Loucy (cell line): ENCODE measurements at regions not wholly inside any gene's neighbourhood (a gene's known extent, or its start where the extent isn't known, plus 50 kb on each side); places are given as distances from the start of the nearest gene placed in this dataset.

ENCODE experiments used
- H2AFZ ChIP-seq: fragments of 200-600 bp; sonication (generic); 2 replicates; pipeline ENCODE4 v1.6.0; 2016; ENCODE audit warnings: antibody characterized with exemption, mild to moderate bottlenecking, low read length, moderate library complexity
- H3F3A ChIP-seq: fragments of 200-600 bp; 2 replicates; pipeline ENCODE4 v1.6.0; 2016; ENCODE audit warnings: antibody characterized with exemption, low read depth, mild to moderate bottlenecking
- H3K27me3 ChIP-seq: fragments of 200-600 bp; sonication (generic); 2 replicates; pipeline ENCODE4 v1.6.1; 2014; ENCODE audit warnings: low read length, mild to moderate bottlenecking; ENCODE audit not compliant: insufficient read depth, poor library complexity, severe bottlenecking
- H3K36me3 ChIP-seq: fragments of 200-600 bp; sonication (generic); 2 replicates; pipeline ENCODE4 v1.6.1; 2016; ENCODE audit warnings: low read length; ENCODE audit not compliant: insufficient read depth
- H3K4me1 ChIP-seq: fragments of 200-600 bp; sonication (generic); 2 replicates; pipeline ENCODE4 v1.5.1; 2014; ENCODE audit warnings: low read length, mild to moderate bottlenecking; ENCODE audit not compliant: insufficient read depth, poor library complexity, severe bottlenecking
- H3K4me2 ChIP-seq: fragments of 200-600 bp; sonication (generic); 2 replicates; pipeline ENCODE4 v1.6.0; 2014; ENCODE audit warnings: antibody characterized with exemption, low read length, low read depth, mild to moderate bottlenecking; ENCODE audit not compliant: poor library complexity, severe bottlenecking
- H3K4me3 ChIP-seq: fragments of 200-600 bp; sonication (generic); 2 replicates; pipeline ENCODE4 v1.5.1; 2014; ENCODE audit warnings: low read length, mild to moderate bottlenecking, mixed read lengths; ENCODE audit not compliant: poor library complexity, severe bottlenecking
- H3K79me2 ChIP-seq: fragments of 200-600 bp; sonication (generic); 2 replicates; pipeline ENCODE4 v1.6.1; 2014; ENCODE audit warnings: low read length; ENCODE audit not compliant: insufficient read depth
- H3K9ac ChIP-seq: fragments of 200-600 bp; sonication (generic); 2 replicates; pipeline ENCODE4 v1.6.0; 2014; ENCODE audit warnings: mild to moderate bottlenecking, low read depth, low read length, moderate library complexity; ENCODE audit not compliant: poor library complexity, severe bottlenecking
- H3K9me2 ChIP-seq: fragments of 200-600 bp; sonication (generic); replicated peaks from 2 replicates; pipeline ENCODE4 v1.6.1; 2016; ENCODE audit warnings: low read depth, low read length, mixed read lengths
- H3K9me3 ChIP-seq: fragments of 200-600 bp; sonication (generic); 2 replicates; pipeline ENCODE4 v1.6.1; 2014; ENCODE audit warnings: mild to moderate bottlenecking, antibody characterized with exemption, low read length, low read depth; ENCODE audit not compliant: insufficient read depth
- H4K20me1 ChIP-seq: fragments of 200-600 bp; sonication (generic); 2 replicates; pipeline ENCODE4 v1.6.0; 2014; ENCODE audit warnings: antibody characterized with exemption, low read length, mild to moderate bottlenecking; ENCODE audit not compliant: insufficient read depth, poor library complexity, severe bottlenecking
- EZH2phosphoT487 ChIP-seq: fragments of 200-600 bp; IDR thresholded peaks from 2 replicates; pipeline ENCODE4 v1.6.1; 2018; ENCODE audit warnings: antibody characterized with exemption, mild to moderate bottlenecking, moderate library complexity, borderline replicate concordance
- TF ChIP-seq, protein P1 (sequence below): fragments of 200-600 bp; sonication (generic); conservative IDR thresholded peaks from 2 replicates; pipeline ENCODE4 v1.5.1; 2014; ENCODE audit warnings: mild to moderate bottlenecking, antibody characterized with exemption, low read length

DNA sequence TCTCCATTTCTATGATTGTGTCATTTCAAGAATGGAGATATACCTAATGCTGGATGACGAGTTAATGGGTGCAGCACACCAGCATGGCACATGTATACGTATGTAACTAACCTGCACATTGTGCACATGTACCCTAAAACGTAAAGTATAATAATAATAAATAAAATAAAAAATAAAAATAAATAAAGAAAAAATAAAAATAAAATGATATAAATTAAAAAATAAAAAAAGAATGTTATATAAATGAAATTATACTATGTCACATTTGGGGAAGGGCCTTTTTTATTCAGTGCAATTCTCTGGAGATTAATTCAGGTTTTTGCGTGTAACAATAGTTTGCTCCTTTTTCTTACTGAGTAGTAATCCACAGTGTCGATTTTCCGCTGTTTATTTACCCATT, 763.5 kb upstream of the POU3F3 start:
- TF ChIP-seq EZH2phosphoT487: no peak
- TF ChIP-seq, protein P1, sequence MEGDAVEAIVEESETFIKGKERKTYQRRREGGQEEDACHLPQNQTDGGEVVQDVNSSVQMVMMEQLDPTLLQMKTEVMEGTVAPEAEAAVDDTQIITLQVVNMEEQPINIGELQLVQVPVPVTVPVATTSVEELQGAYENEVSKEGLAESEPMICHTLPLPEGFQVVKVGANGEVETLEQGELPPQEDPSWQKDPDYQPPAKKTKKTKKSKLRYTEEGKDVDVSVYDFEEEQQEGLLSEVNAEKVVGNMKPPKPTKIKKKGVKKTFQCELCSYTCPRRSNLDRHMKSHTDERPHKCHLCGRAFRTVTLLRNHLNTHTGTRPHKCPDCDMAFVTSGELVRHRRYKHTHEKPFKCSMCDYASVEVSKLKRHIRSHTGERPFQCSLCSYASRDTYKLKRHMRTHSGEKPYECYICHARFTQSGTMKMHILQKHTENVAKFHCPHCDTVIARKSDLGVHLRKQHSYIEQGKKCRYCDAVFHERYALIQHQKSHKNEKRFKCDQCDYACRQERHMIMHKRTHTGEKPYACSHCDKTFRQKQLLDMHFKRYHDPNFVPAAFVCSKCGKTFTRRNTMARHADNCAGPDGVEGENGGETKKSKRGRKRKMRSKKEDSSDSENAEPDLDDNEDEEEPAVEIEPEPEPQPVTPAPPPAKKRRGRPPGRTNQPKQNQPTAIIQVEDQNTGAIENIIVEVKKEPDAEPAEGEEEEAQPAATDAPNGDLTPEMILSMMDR: no peak
- no peak overlapping the region for H3K4me3 ChIP-seq
- no peaks in the 10 kb centered on the region for H3K36me3 ChIP-seq
- no peaks in the 10 kb centered on the region for H3K27me3 ChIP-seq
- H3K4me2 ChIP-seq: no peak overlapping the region
- H3K4me1 ChIP-seq: no peaks in the 10 kb centered on the region
- H3K79me2 ChIP-seq: no peaks in the 10 kb centered on the region
- H4K20me1 ChIP-seq: no peaks in the 10 kb centered on the region
- H3K9ac ChIP-seq: no peak overlapping the region
- H3K9me2 ChIP-seq: no peaks in the 10 kb centered on the region; the same call in 1 of the 2 replicates
- H2AFZ ChIP-seq: no peak overlapping the region
- no peaks in the 10 kb centered on the region for H3F3A ChIP-seq
- 0 out of 2 replicates have a peak, but pooled peaks cover 4% of the 10 kb centered on the region for H3K9me3 ChIP-seq

DNA sequence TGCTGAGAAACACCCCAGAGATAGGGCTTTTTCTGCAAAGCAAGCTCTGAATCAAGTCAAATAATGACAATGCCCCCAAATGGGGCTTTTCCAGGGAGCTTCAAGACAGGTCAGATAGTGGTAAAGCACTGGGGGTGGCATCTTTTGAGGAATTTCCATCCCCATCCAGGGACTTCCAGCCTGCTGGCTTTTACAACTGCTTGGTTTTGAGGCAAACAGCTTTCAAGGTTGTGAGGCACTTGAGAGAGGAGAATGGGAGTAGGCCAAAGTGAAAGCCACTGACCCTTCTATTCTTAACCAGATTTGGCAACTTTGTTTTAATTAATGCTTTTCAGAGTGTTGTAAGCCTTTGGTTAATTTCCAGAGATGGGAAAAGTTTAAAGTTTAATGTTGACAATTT, 762.0 kb upstream of the POU3F3 start:
- no peak overlapping the region for H2AFZ ChIP-seq
- H3K27me3 ChIP-seq: no peaks in the 10 kb centered on the region
- no peaks in the 10 kb centered on the region for H3K36me3 ChIP-seq
- no peak overlapping the region for H3K4me3 ChIP-seq
- H3K4me1 ChIP-seq: no peaks in the 10 kb centered on the region
- H3K9ac ChIP-seq: no peak overlapping the region
- no peaks in the 10 kb centered on the region for H3F3A ChIP-seq
- H3K9me2 ChIP-seq: no peaks in the 10 kb centered on the region; the same call in 1 of the 2 replicates
- H4K20me1 ChIP-seq: no peaks in the 10 kb centered on the region
- H3K4me2 ChIP-seq: no peak overlapping the region
- H3K79me2 ChIP-seq: no peaks in the 10 kb centered on the region
- TF ChIP-seq, protein P1: no peak
- H3K9me3 ChIP-seq: 0 out of 2 replicates have a peak, but pooled peaks cover 4% of the 10 kb centered on the region

DNA sequence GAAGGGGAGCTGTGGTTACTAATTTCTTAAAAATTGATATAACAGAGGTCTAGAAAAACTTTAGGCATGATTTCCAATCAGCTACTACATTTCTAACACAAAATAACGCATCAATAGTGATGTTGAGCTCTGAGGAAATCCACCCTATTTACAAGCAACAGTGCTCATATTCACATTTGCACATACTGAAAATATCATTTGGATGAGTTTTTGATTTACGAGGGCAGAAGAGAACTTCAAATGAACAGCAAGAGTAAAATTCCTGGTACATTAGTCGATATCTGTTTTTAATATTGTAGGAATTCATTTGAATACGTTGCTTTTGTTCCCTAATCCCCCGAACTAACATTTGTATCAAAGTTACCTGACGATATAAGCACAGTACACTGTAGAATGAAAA, 761.0 kb upstream of the POU3F3 start:
- no peak for TF ChIP-seq EZH2phosphoT487
- TF ChIP-seq, protein P1: no peak
- Histone ChIP-seq H3K4me2 (no peak overlapping the region), H3K27me3 (no peaks in the 10 kb centered on the region), H4K20me1 (no peaks in the 10 kb centered on the region), H3K9ac (no peak overlapping the region), H3K36me3 (no peaks in the 10 kb centered on the region), H3K9me2 (no peaks in the 10 kb centered on the region), H3K79me2 (no peaks in the 10 kb centered on the region), H3K4me1 (no peaks in the 10 kb centered on the region), H3K4me3 (no peak overlapping the region), H2AFZ (no peak overlapping the region), H3F3A (no peaks in the 10 kb centered on the region), H3K9me3 (0 out of 2 replicates have a peak, but pooled peaks cover 4% of the 10 kb centered on the region)
